ENCODE measurements at regions not wholly inside any gene's neighbourhood (a gene's known extent, or its start where the extent isn't known, plus 50 kb on each side); places are given as distances from the start of the nearest gene placed in this dataset.
A peak's percentile ranks its signal among the peaks of the same experiment; 100 is the strongest.

- Histone ChIP-seq H3K4me1 (ENCODE audit: control insufficient read depth, insufficient read depth, low read depth, low read length) (no peaks in the 10 kb centered on the region), H3K36me3 (ENCODE audit: control insufficient read depth in 1 of 2, insufficient read depth in 2 of 2, low read depth in 1 of 2, low read length in 2 of 2) (no peaks in the 10 kb centered on the region), H4K91ac (ENCODE audit: low read length) (no peak overlapping the region), H3K4me2 (ENCODE audit: low read length, poor library complexity, severe bottlenecking) (no peak overlapping the region), H2AK5ac (ENCODE audit: low read length, severe bottlenecking) (no peak overlapping the region), H3K9me3 (ENCODE audit: control insufficient read depth, low read length) (peaks cover 22% of the 10 kb centered on the region), H2BK15ac (ENCODE audit: low read depth, poor library complexity, severe bottlenecking) (no peak overlapping the region), H2AFZ (ENCODE audit: low read depth, low read length) (no peak overlapping the region), H3K27ac (ENCODE audit: low read length, poor library complexity, severe bottlenecking) (no peak overlapping the region), H4K8ac (ENCODE audit: low read length) (no peak overlapping the region), H2BK12ac (ENCODE audit: low read length in 2 of 2) (no peak overlapping the region), H3K23ac (ENCODE audit: low read length in 2 of 2) (no peak overlapping the region), H3K18ac (ENCODE audit: low read depth in 1 of 2, low read length in 2 of 2) (no peak overlapping the region), H3K14ac (ENCODE audit: low read length in 2 of 2) (no peak overlapping the region), H2BK120ac (ENCODE audit: low read depth, low read length) (no peak overlapping the region), H3K4ac (ENCODE audit: low read depth in 1 of 2, low read length in 2 of 2) (no peak overlapping the region), H3K9ac (ENCODE audit: low read length) (no peak overlapping the region), H3K4me3 (ENCODE audit: insufficient read depth in 1 of 2, low read depth in 1 of 2, low read length in 2 of 2) (no peak overlapping the region), H3K27me3 (ENCODE audit: control insufficient read depth in 1 of 2, insufficient read depth in 1 of 2, low read length in 2 of 2) (no peaks in the 10 kb centered on the region), H3K79me1 (replicated peaks; ENCODE audit: low read length, poor library complexity, severe bottlenecking) (no peaks in the 10 kb centered on the region), H2BK5ac (ENCODE audit: low read depth, low read length, poor library complexity, severe bottlenecking) (no peak overlapping the region)
- 91% methylated on average over 6 of the region's 7 CpGs for WGBS
- DNase-seq = no peak
Measured at GRCh38 chr12:67820694-67821093, 168.6 kb upstream of the IFNG-AS1 start.

DNA sequence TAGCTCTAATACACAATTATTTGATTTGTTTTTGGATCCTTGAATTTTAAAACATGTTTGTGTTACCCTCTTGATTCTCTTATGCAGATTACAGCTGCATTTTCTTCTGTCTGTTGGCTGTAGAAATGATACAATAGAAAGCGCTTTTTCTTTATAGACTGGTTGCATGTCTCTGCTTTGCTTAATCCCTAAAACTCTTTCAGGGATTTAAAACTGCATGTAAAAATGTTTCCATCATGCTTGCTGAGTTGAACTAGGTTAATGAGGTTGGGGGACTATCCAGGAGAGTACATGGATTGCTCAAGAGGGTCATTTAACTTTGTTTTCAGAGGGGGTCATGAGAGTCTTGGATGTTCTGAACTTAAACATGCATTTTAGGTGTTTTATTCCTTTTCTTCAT is 166.4 kb upstream of the IFNG-AS1 start:
- no peak for DNase-seq
- H3K23ac ChIP-seq (ENCODE audit: low read length in 2 of 2) = no peak overlapping the region
- H4K91ac ChIP-seq (ENCODE audit: low read length) = no peak overlapping the region
- H3K18ac ChIP-seq (ENCODE audit: low read depth in 1 of 2, low read length in 2 of 2) = no peak overlapping the region
- H3K9ac ChIP-seq (ENCODE audit: low read length) = no peak overlapping the region
- no peak overlapping the region for H2BK120ac ChIP-seq (ENCODE audit: low read depth, low read length)
- no peak overlapping the region for H2AFZ ChIP-seq (ENCODE audit: low read depth, low read length)
- no peaks in the 10 kb centered on the region for H3K79me1 ChIP-seq (replicated peaks; ENCODE audit: low read length, poor library complexity, severe bottlenecking)
- no peak overlapping the region for H3K14ac ChIP-seq (ENCODE audit: low read length in 2 of 2)
- no peak overlapping the region for H3K4me3 ChIP-seq (ENCODE audit: insufficient read depth in 1 of 2, low read depth in 1 of 2, low read length in 2 of 2)
- H2BK15ac ChIP-seq (ENCODE audit: low read depth, poor library complexity, severe bottlenecking) = no peak overlapping the region
- peaks cover under 1% of the 10 kb centered on the region for H3K9me3 ChIP-seq (ENCODE audit: control insufficient read depth, low read length)
- H3K27me3 ChIP-seq (ENCODE audit: control insufficient read depth in 1 of 2, insufficient read depth in 1 of 2, low read length in 2 of 2) = no peaks in the 10 kb centered on the region
- no peak overlapping the region for H3K27ac ChIP-seq (ENCODE audit: low read length, poor library complexity, severe bottlenecking)
- WGBS = 100% methylated on average over 1 of the region's 1 CpG
- H3K4ac ChIP-seq (ENCODE audit: low read depth in 1 of 2, low read length in 2 of 2) = no peak overlapping the region
- no peak overlapping the region for H2BK12ac ChIP-seq (ENCODE audit: low read length in 2 of 2)
- H3K36me3 ChIP-seq (ENCODE audit: control insufficient read depth in 1 of 2, insufficient read depth in 2 of 2, low read depth in 1 of 2, low read length in 2 of 2) = no peaks in the 10 kb centered on the region
- no peak overlapping the region for H4K8ac ChIP-seq (ENCODE audit: low read length)
- H3K4me2 ChIP-seq (ENCODE audit: low read length, poor library complexity, severe bottlenecking) = no peak overlapping the region
- H2AK5ac ChIP-seq (ENCODE audit: low read length, severe bottlenecking) = no peak overlapping the region
- H3K4me1 ChIP-seq (ENCODE audit: control insufficient read depth, insufficient read depth, low read depth, low read length) = no peaks in the 10 kb centered on the region
- no peak overlapping the region for H2BK5ac ChIP-seq (ENCODE audit: low read depth, low read length, poor library complexity, severe bottlenecking)

- H3K36me3 ChIP-seq (ENCODE audit: control insufficient read depth in 1 of 2, insufficient read depth in 2 of 2, low read depth in 1 of 2, low read length in 2 of 2) = no peaks in the 10 kb centered on the region
- H3K4me1 ChIP-seq (ENCODE audit: control insufficient read depth, insufficient read depth, low read depth, low read length) = no peaks in the 10 kb centered on the region
- H2AFZ ChIP-seq (ENCODE audit: low read depth, low read length) = no peak overlapping the region
- H3K23ac ChIP-seq (ENCODE audit: low read length in 2 of 2) = no peak overlapping the region
- no peak overlapping the region for H3K4ac ChIP-seq (ENCODE audit: low read depth in 1 of 2, low read length in 2 of 2)
- H4K8ac ChIP-seq (ENCODE audit: low read length) = no peak overlapping the region
- no peaks in the 10 kb centered on the region for H3K79me1 ChIP-seq (replicated peaks; ENCODE audit: low read length, poor library complexity, severe bottlenecking)
- H2BK12ac ChIP-seq (ENCODE audit: low read length in 2 of 2) = no peak overlapping the region
- no peak for DNase-seq
- no peak overlapping the region for H4K91ac ChIP-seq (ENCODE audit: low read length)
- no peaks in the 10 kb centered on the region for H3K9me3 ChIP-seq (ENCODE audit: control insufficient read depth, low read length)
- H3K9ac ChIP-seq (ENCODE audit: low read length) = peak overlapping the region; percentile 11
- no peak overlapping the region for H2BK15ac ChIP-seq (ENCODE audit: low read depth, poor library complexity, severe bottlenecking)
- no peaks in the 10 kb centered on the region for H3K27me3 ChIP-seq (ENCODE audit: control insufficient read depth in 1 of 2, insufficient read depth in 1 of 2, low read length in 2 of 2)
- H2AK5ac ChIP-seq (ENCODE audit: low read length, severe bottlenecking) = no peak overlapping the region
- H3K14ac ChIP-seq (ENCODE audit: low read length in 2 of 2) = no peak overlapping the region
- H3K27ac ChIP-seq (ENCODE audit: low read length, poor library complexity, severe bottlenecking) = no peak overlapping the region
- H3K4me3 ChIP-seq (ENCODE audit: insufficient read depth in 1 of 2, low read depth in 1 of 2, low read length in 2 of 2) = no peak overlapping the region
- 83% methylated on average over 2 of the region's 2 CpGs for WGBS
- no peak overlapping the region for H3K4me2 ChIP-seq (ENCODE audit: low read length, poor library complexity, severe bottlenecking)
- no peak overlapping the region for H3K18ac ChIP-seq (ENCODE audit: low read depth in 1 of 2, low read length in 2 of 2)
- H2BK120ac ChIP-seq (ENCODE audit: low read depth, low read length) = no peak overlapping the region
- no peak overlapping the region for H2BK5ac ChIP-seq (ENCODE audit: low read depth, low read length, poor library complexity, severe bottlenecking)
Measured at GRCh38 chr12:67826148-67826547, 163.1 kb upstream of the IFNG-AS1 start.

DNA sequence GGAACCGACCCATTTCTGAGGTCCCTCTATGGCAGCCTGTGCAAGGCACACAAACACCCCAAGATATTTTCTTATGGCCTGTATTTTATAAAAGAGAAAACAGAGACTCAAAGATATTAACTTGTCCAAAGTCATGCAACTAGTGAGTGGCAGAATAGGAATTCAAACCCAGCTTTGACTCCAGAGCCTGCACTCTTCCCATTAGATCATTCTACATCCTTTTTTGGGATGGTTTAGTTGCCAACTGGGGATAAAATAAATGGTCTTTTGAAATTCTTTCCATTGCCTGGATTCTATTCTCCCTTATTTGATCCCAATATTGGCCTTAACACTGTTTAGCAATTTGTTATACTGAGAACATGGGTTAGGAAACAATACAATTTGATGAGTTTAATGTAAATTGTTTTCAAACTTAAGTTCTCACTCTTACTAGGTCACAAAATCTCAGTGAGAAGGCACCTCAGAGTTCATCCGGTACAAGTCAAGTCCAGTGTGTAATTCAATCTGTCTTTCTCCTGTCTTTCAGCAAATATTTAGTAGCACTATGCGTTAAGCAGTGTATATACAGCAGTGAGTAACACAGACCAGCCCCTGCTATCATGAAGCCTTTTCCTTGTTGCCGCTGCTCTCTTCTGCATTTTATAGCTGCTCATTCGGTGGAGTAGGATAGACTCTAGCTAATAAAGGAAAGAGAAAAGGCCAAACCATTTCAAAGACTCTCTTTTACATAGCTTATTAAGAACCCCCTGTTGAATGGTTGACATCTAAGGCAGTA is 162.1 kb upstream of the IFNG-AS1 start:
- Histone ChIP-seq H2BK5ac (ENCODE audit: low read depth, low read length, poor library complexity, severe bottlenecking) (no peak overlapping the region), H3K79me1 (replicated peaks; ENCODE audit: low read length, poor library complexity, severe bottlenecking) (no peaks in the 10 kb centered on the region), H3K36me3 (ENCODE audit: control insufficient read depth in 1 of 2, insufficient read depth in 2 of 2, low read depth in 1 of 2, low read length in 2 of 2) (no peaks in the 10 kb centered on the region), H3K4me3 (ENCODE audit: insufficient read depth in 1 of 2, low read depth in 1 of 2, low read length in 2 of 2) (peak overlapping the region in 1 of 2 experiments; percentile 81), H3K27me3 (ENCODE audit: control insufficient read depth in 1 of 2, insufficient read depth in 1 of 2, low read length in 2 of 2) (no peaks in the 10 kb centered on the region), H3K27ac (ENCODE audit: low read length, poor library complexity, severe bottlenecking) (peak overlapping the region; percentile 89), H3K4me2 (ENCODE audit: low read length, poor library complexity, severe bottlenecking) (peak overlapping the region; percentile 25), H4K8ac (ENCODE audit: low read length) (no peak overlapping the region), H3K9ac (ENCODE audit: low read length) (peak overlapping the region; percentile 97), H3K14ac (ENCODE audit: low read length in 2 of 2) (no peak overlapping the region), H2AFZ (ENCODE audit: low read depth, low read length) (no peak overlapping the region), H3K4ac (ENCODE audit: low read depth in 1 of 2, low read length in 2 of 2) (no peak overlapping the region), H3K9me3 (ENCODE audit: control insufficient read depth, low read length) (no peaks in the 10 kb centered on the region), H4K91ac (ENCODE audit: low read length) (no peak overlapping the region), H3K18ac (ENCODE audit: low read depth in 1 of 2, low read length in 2 of 2) (no peak overlapping the region), H2BK120ac (ENCODE audit: low read depth, low read length) (no peak overlapping the region), H3K4me1 (ENCODE audit: control insufficient read depth, insufficient read depth, low read depth, low read length) (no peaks in the 10 kb centered on the region), H2BK12ac (ENCODE audit: low read length in 2 of 2) (peak overlapping the region in 1 of 2 experiments; percentile 22), H3K23ac (ENCODE audit: low read length in 2 of 2) (no peak overlapping the region), H2BK15ac (ENCODE audit: low read depth, poor library complexity, severe bottlenecking) (no peak overlapping the region), H2AK5ac (ENCODE audit: low read length, severe bottlenecking) (no peak overlapping the region)
- 13% methylated on average over 1 of the region's 5 CpGs for WGBS
- peak; percentile 71 for DNase-seq

Measured in mesenchymal stem cell (in vitro differentiated cells and primary cell).